ENCODE measurements at regions not wholly inside any gene's neighbourhood (a gene's known extent, or its start where the extent isn't known, plus 50 kb on each side); places are given as distances from the start of the nearest gene placed in this dataset.

- Mint-ChIP-seq H3K9me3 (peaks cover 11% of the 10 kb centered on the region; the same call in 1 of the 2 replicates), H3K4me3 (no peak overlapping the region), H3K4me1 (peaks cover 15% of the 10 kb centered on the region), H3K36me3 (no peaks in the 10 kb centered on the region), H3K27me3 (ENCODE audit: low read depth) (no peaks in the 10 kb centered on the region), H3K27ac (no peak overlapping the region)
- ChIA-PET POLR2A (no interaction called here), CTCF (no interaction called here)
- ATAC-seq (no peak), DNase-seq (ENCODE audit: low spot score) (no peak)
- no peak for TF ChIP-seq PRDM15 (CRISPR knock-in tag; IDR thresholded peaks at IDR 0.05)
- no peak for TF ChIP-seq ZBTB21 (CRISPR knock-in tag; IDR thresholded peaks at IDR 0.05; ENCODE audit: borderline replicate concordance)
- TF ChIP-seq CREB1 (CRISPR knock-in tag; IDR thresholded peaks at IDR 0.05), result no peak
- TF ChIP-seq TP53 (CRISPR knock-in tag; IDR thresholded peaks at IDR 0.05), result no peak
- TF ChIP-seq ZNF281 (CRISPR knock-in tag; IDR thresholded peaks at IDR 0.05), result no peak
- TF ChIP-seq IRF2 (CRISPR knock-in tag; IDR thresholded peaks at IDR 0.05; ENCODE audit: borderline replicate concordance, low read depth), result no peak
- no peak for TF ChIP-seq IRF1 (CRISPR knock-in tag; IDR thresholded peaks at IDR 0.05)
- no peak for TF ChIP-seq ZMAT4 (CRISPR knock-in tag; IDR thresholded peaks at IDR 0.05)
- no peak for TF ChIP-seq CDX4 (CRISPR knock-in tag; IDR thresholded peaks at IDR 0.05; ENCODE audit: borderline replicate concordance)
- no peak for TF ChIP-seq ZNF263 (CRISPR knock-in tag; IDR thresholded peaks at IDR 0.05; ENCODE audit: low read depth)
- TF ChIP-seq NR1H2 (CRISPR knock-in tag; IDR thresholded peaks at IDR 0.05), result no peak
- no peak for TF ChIP-seq TEAD1 (CRISPR knock-in tag; IDR thresholded peaks at IDR 0.05)
- TF ChIP-seq JAZF1 (CRISPR knock-in tag; IDR thresholded peaks at IDR 0.05), result no peak
- no peak for TF ChIP-seq EMX1 (CRISPR knock-in tag; IDR thresholded peaks at IDR 0.05)
- no peak for TF ChIP-seq PRRX2 (CRISPR knock-in tag; IDR thresholded peaks at IDR 0.05)
- no peak for TF ChIP-seq SP1 (CRISPR knock-in tag; conservative IDR thresholded peaks at IDR 0.05)
- TF ChIP-seq NR2C2 (CRISPR knock-in tag; IDR thresholded peaks at IDR 0.05), result no peak
- no peak for TF ChIP-seq ARID4B (CRISPR knock-in tag; IDR thresholded peaks at IDR 0.05; ENCODE audit: borderline replicate concordance)
- TF ChIP-seq ZNF396 (CRISPR knock-in tag; IDR thresholded peaks at IDR 0.05; ENCODE audit: borderline replicate concordance), result no peak
- no peak for TF ChIP-seq ZNF416 (CRISPR knock-in tag; IDR thresholded peaks at IDR 0.05)
Measured at GRCh38 chr16:17635183-17635582, 164.4 kb upstream of the XYLT1 start.

Data from WTC11 (cell line).